Islet precursor cell (in vitro differentiated cells): ENCODE measurements at regions not wholly inside any gene's neighbourhood (a gene's known extent, or its start where the extent isn't known, plus 50 kb on each side); places are given as distances from the start of the nearest gene placed in this dataset.

Experiments
- DNase-seq: peaks from one replicate; pipeline ENCODE4 v3.0.0-alpha.2; 2018

GRCh38 chr3:34547297-34547920 is 749.0 kb downstream of the PDCD6IP start:
- no peak for DNase-seq

- no peak for DNase-seq
These were observed 768.8 kb downstream of the PDCD6IP start for GRCh38 chr3:34567266-34567665.

GRCh38 chr3:34568766-34569165 is 770.3 kb downstream of the PDCD6IP start:
- DNase-seq, result peak; percentile 64

- DNase-seq, result peak; percentile 65
These were observed 771.0 kb downstream of the PDCD6IP start for GRCh38 chr3:34569437-34569836.

GRCh38 chr3:34570916-34571705 is 772.7 kb downstream of the PDCD6IP start:
- no peak for DNase-seq

- no peak for DNase-seq
These were observed 773.3 kb downstream of the PDCD6IP start for GRCh38 chr3:34571714-34572113.

- DNase-seq, result no peak
These were observed 777.3 kb downstream of the PDCD6IP start for GRCh38 chr3:34575776-34576175.

GRCh38 chr3:34582055-34582454 is 783.6 kb downstream of the PDCD6IP start:
- DNase-seq, result no peak

- DNase-seq, result no peak
These were observed 785.0 kb downstream of the PDCD6IP start for GRCh38 chr3:34583451-34583850.

- DNase-seq, result no peak
These were observed 786.5 kb downstream of the PDCD6IP start for GRCh38 chr3:34584971-34585370.

GRCh38 chr3:34599595-34599994 is 801.2 kb downstream of the PDCD6IP start:
- no peak for DNase-seq

- peak; percentile 45 for DNase-seq
These were observed 821.6 kb downstream of the PDCD6IP start for GRCh38 chr3:34619990-34620389.

- no peak for DNase-seq
These were observed 828.3 kb downstream of the PDCD6IP start for GRCh38 chr3:34626699-34627098.

- no peak for DNase-seq
These were observed 836.5 kb downstream of the PDCD6IP start for GRCh38 chr3:34634939-34635338.

GRCh38 chr3:34635352-34635850 is 837.0 kb downstream of the PDCD6IP start:
- no peak for DNase-seq

GRCh38 chr3:34646911-34647460 is 848.6 kb downstream of the PDCD6IP start:
- no peak for DNase-seq

GRCh38 chr3:34650131-34650530 is 851.7 kb downstream of the PDCD6IP start:
- DNase-seq, result no peak

- DNase-seq, result no peak
These were observed 870.5 kb downstream of the PDCD6IP start for GRCh38 chr3:34668915-34669314.

- peak; percentile 92 for DNase-seq
These were observed 871.1 kb downstream of the PDCD6IP start for GRCh38 chr3:34669490-34669889.

GRCh38 chr3:34675383-34676120 is 877.1 kb downstream of the PDCD6IP start:
- no peak for DNase-seq

- peak; percentile 55 for DNase-seq
These were observed 878.0 kb downstream of the PDCD6IP start for GRCh38 chr3:34676436-34676835.

GRCh38 chr3:34678575-34678974 is 880.1 kb downstream of the PDCD6IP start:
- peak; percentile 55 for DNase-seq

GRCh38 chr3:34679055-34679454 is 880.6 kb downstream of the PDCD6IP start:
- peak; percentile 54 for DNase-seq
